NCI-H82 treated with DMSO at 0.1 percent for 48 hours (cell line): ENCODE measurements at regions not wholly inside any gene's neighbourhood (a gene's known extent, or its start where the extent isn't known, plus 50 kb on each side); places are given as distances from the start of the nearest gene placed in this dataset.
"Not testable (repeated sequence)": the region's sequence is repeated elsewhere in the genome, so short reads cannot be mapped to it uniquely, and the experiment has no call there.

ENCODE experiments used
- DNase-seq: peaks from one replicate; lab custom pipeline; 2025; ENCODE audit not compliant: unreplicated experiment; lab: John Stamatoyannopoulos, UW

DNA sequence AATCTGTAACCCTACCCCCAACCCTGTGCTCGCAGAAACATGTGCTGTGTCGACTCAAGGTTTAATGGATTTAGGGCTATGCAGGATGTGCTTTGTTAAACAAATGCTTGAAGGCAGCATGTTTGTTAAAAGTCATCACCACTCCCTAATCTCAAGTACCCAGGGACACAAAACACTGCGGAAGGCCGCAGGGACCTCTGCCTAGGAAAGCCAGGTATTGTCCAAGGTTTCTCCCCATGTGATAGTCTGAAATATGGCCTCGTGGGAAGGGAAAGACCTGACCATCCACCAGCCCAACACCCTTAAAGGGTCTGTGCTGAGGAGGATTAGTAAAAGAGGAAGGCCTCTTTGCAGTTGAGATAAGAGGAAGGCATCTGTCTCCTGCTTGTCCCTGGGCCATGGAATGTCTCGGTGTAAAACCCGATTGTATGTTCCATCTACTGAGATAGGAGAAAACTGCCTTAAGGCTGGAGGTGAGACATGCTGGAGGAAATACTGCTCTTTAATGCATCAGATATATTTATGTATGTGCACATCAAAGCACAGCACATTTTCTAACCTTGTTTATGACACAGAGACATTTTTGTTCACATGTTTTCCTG lies 94.4 kb downstream of the LSM3 start:
- not testable (repeated sequence) for DNase-seq

DNA sequence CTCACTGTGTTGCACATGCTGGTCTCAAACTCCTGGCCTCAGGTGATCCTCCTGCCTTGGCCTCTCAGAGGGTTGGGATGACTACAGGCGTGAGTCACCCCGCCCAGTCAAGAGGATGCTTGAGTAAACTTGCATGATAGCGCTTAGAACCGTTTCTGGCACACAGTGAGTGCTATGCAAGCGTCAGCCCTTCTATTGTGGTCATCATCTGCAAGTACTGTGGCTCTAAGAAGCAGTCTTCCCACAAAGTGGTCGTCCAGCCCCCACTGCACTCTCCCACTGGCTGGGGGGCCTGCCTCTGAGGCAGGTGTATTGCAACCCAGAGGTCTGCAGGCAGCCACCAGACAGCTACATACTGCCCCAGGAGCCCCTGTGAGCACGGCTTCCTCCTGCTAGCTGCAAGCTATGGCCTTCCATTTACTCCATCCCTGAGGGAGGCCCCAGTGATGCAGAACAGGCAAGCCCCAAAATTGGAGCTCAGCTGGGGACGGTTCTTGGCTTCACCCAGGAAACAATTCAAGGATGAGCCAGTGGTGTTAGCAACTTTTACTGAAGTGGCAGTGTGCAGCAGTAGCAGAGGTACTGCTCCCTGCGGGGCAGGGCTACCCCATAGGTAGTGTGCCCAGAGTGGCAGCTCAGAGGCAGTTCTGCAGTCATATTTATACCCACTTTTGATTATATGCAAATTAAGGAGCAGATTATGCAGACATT lies 95.4 kb downstream of the LSM3 start:
- no peak for DNase-seq

DNA sequence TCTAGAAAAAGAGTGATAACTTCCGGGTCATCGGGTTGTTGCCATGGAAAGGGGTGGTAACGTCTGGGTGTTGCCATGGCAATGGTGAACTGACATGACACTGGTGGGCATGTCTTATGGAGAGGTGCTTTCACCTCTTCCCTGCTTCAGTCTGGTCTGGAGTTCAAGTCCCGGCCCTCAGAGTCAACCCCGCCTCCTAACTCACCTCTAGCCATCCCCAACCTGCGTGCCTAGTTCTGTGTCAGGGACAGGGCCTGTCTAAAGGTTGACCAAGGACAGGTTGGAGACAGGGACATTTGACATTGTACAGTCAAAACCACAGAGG lies 96.0 kb downstream of the LSM3 start:
- no peak for DNase-seq

DNA sequence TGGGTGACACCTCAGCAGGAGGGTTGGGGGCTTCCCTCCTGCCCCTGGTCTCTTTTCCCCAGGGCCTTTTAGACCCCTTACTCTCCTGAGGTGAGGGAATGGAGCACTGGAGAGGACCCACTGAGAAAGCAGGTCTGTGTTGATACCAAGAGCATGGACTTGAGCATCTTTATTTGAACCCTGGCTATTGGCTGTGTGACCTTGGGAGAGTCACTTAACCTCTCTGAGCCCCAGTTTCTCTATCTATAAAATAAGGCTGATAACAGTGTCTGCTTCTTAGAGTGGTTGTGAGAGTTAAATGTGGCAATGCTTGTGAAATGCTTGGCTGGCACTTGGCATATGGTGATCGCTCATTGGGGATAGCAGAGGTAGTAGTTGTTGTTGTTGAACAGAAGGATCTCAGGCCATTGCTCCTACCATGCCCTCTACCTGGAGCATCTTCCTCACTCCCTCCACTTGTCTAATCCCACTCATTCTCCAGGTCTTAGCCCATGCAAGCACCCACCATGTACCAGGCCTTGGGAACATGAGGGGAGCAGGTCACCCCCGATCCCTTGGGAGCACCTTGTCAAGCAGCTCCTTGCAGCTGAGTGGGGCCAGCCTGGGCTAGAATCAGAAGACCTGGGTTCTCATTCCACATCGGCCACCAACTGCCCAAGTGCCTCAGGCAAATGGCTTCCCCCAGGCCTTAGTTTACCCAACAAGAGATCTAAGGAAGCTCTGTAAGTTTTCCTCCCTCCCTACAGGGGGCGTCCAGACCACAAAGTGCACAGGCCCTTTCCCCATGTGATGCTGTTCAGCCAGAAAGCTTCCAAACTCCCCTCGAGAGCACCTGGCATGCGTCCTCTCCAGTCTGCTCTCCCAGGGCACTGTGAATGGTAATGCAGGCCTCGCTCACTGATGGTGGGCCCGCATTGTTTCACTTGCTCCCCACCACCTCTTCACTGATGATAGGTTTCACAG lies 96.7 kb downstream of the LSM3 start:
- peak; percentile 7 for DNase-seq

DNA sequence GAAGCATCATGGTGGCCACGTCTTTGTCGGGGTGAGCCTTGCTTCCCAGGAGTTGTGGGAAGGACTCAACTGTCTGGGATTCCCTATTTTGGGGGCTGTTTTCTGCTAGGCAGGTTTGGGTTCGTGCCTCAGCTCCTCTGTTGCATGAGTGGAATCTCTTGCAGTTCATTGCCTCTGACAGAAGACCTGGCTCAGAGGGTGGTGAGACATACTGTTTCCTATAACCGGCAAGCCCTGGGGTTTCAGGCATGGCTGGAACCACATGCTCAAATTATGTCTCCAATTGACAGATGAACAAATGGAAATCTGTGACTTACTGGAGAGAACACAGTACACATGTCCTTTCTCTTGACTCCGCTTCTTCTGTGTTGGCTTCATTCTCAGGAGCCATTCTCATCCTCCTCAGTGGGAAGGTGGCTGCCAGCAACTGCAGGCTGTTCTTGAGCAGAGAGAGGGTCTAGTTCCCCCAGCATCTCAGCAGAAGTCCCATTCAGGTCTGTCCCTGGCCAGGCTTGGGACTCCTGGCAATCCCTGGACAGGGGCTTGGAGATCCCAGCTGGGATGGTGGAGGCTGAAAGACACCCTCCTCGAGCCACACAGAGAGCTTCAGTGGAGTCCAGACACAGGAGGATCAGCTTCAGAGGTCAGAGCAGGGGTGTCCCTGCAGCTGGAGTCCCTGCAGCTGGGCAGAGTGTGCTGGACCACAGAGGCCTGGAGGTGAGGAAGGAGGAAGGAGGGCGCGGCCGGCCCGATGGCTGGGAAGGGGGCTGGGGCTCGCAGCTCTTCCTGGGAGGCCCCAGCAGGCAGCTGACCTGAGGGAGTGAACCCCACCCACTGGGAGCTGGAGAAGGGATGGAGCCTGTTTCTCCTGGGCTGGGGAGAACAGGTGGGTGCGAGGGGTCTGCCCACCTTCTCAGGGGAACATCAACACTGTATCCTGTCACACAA lies 97.6 kb downstream of the LSM3 start:
- no peak for DNase-seq

DNA sequence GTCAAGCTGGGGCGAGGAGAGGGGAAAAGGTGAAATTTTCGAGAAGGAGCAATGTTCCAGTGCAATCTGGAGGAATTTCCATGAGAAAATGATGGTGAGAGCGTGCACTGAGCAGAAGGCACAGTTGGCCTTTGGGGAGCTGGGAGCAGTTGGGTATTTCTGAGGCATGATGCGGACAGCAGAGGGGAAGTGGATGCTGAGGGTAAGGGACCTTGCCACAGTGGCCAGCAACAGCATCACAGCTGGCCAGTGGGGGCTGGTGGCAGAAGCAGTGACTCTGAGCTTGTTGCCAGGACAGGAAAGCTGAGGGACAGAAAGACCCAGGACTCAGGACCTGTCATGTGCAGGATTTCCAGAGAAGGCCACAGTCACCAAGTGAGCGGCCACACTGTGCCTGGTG lies 98.9 kb downstream of the LSM3 start:
- DNase-seq, result no peak

DNA sequence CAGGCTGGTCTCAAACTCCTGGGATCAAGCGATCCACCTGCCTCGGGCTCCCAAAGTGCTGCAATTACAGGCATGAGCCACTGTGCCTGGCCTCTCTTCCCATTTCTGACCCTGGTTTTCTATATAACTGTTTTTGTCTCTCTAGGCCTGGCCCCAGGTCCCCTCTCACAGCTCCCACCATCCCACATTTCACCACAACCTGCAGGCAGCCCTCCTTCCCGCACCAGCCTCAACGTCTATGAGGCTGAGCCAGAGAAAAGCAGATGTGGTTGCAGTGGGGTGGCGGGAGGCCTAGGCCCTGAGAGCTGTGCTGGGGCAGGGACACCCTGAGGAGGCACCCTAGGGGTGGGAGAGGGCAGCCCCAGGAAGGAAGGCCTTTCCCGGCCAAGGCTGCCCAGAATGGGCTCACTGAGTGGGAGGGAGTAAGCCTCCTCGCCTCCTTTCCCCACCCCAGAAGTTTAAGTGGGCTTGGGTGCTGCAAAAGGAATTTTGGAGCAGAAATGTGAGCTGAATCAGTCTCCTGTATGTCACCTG lies 99.7 kb downstream of the LSM3 start:
- DNase-seq, result no peak

DNA sequence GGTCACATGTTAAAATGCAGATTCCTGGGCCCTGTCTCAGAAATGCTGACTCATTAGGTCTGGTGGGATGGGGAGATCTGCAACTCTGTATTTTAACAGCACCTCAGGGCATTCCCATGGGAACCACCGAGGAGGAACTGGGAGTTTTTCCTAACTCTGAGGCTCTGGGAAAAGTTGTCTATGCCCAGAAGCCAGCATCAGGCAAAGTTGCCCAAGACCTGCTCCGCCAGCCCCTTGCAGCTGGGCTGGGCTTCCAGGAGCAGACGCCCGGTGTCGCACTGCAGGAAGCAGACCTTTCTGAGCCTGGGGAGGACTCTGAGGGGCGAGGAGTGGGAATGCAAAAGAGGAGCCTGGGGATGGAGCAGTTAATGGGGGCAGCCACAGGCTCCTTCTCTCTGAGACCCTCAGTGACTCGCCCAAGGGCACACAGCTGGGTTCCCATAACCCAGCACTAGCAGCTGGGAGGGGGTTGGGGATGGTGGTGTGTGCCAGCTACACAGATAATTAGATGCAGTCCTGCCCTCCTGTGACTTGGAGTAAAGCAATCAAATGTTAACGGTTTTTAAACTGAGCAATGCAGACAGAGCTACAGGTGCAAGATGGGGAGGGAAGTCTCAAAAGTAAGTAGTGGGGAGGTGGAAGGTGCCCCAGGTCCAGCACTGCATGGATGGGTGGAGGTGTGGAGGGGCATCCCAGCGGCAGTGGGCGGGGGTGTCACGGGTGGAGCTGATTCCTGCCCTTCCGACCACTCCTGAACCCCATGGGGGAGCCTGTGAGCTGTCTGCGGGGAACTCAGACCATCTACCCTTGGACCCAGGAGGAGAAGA lies 100.4 kb downstream of the LSM3 start:
- no peak for DNase-seq

DNA sequence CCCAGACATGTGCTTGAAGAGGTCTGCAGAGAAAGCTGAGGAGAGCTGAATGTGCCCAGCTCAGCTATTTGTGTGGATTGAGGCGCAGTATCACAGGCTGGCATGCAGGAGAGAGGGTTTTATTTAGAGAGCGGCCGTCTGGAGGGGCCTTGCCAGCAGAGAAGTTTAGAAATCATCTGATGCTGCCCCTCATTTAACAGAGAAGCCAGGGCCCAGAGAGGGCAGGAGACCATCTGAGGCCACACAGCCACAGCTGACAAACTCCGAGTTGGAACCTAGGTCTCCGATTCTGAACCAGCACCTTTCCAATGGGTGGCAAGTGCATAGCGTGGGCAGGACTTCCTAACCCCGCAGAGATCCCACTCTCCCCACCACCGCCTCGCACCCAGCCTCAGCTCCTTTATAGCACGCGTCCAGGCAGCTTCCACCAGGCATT lies 101.0 kb downstream of the LSM3 start:
- no peak for DNase-seq

DNA sequence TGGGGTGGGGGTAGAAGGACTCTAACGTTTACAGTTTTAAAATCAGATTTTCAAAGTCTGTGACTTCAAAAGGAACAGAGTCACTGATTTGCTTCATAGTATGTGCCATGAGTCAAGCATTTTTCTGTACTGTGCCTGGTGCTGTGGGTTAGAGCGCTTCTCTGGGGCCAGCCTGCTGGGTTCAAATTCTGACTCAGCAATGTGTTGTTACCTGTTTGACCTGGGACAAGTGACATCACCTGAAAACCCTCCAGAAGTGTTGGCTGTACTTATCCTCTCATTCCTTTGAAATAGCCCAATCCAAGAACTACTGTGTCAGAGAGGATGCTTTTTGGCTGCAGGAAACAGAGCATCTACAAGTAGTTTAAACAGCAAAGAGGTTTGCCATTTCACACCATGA lies 101.7 kb downstream of the LSM3 start:
- no peak for DNase-seq

DNA sequence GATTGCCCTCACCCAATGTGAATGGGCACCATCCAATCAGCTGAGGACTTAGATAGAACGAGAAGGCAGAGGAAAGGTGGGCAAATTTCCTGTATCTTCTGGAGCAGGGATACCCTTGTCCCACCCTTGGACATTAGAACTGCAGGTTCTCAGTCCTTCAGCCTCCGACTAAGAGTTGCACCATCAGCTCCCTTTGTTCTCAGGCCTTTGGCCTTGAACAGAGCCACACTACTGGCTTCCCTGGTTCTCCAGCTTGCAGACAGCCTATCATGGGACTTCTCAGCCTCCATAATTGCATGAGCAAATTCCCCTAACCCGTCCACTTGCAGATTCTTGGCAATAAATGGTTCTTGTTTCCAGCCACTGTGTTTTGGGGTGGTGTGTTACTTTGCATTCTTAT lies 102.4 kb downstream of the LSM3 start:
- DNase-seq, result no peak

DNA sequence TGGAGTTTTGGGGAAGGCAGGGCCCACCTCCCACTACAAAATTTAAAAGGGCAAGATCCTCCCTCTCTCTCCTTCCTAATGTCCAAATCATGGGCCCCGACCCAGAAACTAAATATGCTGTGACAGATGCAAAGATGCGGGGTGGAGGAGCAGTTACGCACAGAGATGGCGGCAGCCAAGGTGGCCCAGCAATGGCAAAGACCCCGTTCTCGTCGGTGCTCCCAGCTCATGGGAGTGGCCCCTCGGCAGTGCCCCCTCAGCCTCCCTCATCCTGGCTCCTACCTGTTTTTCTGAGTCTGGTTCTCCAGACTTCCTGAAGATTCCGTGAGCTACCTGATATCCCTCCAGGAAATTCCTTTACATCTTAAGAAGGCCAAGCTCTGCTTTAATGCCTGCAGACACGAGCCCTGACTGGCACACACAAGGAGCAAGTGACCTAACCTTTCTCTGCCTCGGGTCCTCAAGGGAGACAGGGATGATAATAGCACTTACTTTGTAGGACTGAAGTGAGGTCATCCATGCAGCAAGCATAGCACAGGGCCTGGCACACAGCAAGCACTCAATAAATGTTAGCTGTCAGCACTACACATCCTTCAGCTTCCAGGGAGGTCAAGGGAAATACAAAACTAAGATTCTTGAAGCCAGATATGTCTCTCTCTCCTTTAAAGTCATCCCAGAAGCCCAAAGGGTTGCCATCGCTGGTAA lies 103.5 kb downstream of the LSM3 start:
- DNase-seq, result no peak

DNA sequence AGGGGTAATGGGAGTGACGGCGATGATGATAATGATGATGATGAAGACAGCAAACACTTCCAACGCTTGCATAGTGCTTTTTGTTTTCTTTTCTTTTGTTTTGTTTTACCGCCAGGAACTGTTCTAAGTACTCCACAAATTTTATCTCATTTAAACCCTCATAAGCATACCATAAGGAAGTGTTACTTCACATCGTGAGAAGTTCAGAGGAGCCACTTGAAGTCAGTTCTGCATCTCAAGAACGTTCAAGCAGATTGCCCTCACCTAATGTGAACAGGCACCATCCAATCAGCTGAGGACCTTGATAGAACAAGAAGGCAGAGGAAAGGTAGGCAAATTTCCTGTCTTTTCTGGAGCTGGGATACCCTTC lies 104.1 kb downstream of the LSM3 start:
- no peak for DNase-seq

DNA sequence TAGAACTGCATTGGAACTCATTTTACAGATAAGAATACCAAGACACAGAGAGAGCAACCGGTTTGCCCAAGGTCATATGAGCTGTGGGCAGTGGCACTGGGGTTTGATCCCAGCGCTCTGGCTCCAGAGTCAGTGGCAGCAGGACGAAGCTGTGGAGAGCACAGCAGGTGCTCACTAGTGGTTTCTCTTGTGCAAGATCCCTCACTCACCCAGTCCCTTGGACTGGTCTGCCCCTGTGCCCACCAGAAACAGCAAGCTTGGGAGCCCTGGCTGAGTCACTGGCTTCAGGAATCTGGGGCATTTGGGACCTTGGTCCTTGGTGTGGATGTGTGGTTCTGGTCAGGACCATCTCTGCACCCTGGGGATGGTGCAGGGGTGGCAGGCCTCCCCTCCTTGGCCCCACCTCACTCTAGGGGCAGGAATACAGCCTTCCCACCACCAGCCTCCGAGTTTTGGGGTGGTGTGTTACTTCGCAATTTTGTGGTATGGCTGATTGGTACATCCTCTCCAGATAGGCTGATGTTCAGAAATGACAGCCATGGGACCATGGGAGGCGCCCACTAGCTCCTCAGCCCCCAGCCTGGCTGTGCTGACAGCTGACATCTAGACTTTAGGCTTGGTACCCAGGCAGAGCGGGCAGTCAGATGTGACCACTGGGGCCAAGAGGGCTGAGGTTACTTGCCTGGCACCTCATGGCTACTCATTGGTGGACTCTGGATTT lies 104.6 kb downstream of the LSM3 start:
- no peak for DNase-seq

DNA sequence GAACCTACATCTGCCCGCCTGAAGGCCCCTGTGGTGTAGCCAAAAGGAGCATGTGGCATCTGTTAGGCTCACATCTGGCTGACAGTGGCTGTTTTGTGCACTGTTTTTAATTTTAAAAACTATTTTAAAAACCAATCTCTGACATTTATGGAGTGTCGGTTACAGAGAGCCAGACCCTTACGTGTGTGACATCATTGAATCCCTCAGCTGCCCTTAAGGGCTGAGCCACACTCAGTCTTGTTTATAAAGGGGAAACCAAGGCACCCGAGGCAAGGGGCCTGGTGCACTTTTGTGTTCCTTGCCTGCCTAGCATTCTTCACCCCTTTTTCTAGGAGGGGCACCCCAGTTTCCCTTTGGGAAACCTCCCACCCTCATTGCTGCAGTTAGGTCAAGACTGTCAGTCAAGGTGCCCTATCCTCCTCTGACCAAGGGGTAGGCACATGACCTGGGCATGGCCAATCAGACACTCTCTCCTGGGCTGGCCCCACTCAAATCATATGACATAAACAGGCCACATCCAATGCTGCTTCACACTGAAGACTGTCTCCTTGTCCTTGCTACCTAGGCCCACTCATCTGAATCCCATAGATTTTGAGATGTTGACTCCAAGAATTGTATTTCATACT lies 105.3 kb downstream of the LSM3 start:
- no peak for DNase-seq

DNA sequence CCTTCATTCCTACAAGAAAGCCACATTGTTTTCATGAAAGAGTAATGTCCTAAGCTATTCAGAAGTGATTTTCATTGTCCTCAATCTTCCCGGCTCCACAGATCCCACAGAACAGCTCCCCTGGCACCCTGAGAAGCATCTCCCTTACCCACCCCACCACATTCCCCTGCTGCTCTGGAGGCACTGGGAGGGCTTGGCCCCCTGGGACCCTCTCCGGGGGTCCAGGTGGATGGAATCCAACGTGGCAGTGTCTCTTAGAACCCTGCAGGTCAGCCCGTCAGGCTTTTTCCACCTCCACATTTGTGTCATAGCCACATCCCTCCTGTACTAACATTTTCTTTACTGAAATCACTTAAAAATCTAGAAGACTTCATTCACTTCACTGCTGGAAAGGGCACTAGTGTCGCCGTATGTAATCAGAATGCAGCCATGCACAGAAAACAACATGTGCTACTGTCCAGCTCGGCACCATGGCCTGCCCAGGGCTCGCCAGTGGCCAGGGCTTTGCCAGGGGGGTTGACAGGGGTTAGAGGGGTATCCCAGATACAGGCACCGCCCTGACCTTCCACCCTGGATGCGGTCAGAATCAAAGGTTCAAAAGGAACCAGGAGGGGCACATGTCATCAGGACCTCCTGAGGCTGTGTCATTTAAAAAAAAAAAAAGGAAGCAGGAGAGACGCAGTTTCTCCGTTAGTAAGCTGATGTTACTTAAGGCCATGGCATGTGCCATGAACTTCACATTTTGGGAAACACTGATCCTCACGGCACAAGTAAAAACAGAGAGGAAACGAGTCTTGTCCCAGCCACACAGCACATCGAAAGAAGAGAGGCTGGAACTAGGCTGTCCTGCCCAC lies 106.3 kb downstream of the LSM3 start:
- no peak for DNase-seq

DNA sequence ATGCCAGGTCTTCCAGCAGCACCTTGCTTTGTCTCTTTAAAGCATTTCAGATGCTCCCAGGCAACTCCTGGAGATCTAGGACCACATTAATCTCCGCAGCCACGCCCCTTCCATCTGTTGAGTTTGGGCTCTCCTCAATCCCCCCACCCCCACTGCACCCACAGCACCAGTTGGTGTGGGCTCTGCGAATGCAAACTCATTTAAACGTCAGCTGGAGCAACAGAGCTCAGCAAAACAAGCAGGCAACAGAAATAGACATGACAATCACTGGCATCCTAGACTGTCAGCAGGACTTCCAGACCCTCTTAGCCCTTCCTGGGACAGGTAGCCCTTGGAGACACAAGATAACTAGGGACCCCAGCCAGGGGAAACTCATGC lies 106.9 kb downstream of the LSM3 start:
- DNase-seq, result peak; percentile 96
